PC-3 (cell line): ENCODE measurements at regions not wholly inside any gene's neighbourhood (a gene's known extent, or its start where the extent isn't known, plus 50 kb on each side); places are given as distances from the start of the nearest gene placed in this dataset.

Experiments
- ATAC-seq: fragments of 200-7000 bp; cut with Tn5 transposase; 2 replicates; pipeline ENCODE4 v1.9.1; 2020; ENCODE audit warnings: mild to moderate bottlenecking, moderate library complexity
- BruUV-seq: library from RNA; stranded (reverse); fragments of 400-500 nt; replicated peaks from 2 replicates; lab custom pipeline; 2021; lab: Mats Ljungman, UMichigan
- CTCF ChIA-PET: fragments of 300-600 bp; sonication (Branson Sonifier 250); formaldehyde crosslinking; loops from one replicate; lab custom pipeline; 2022; ENCODE audit warnings: antibody characterized with exemption; lab: Charles Lee
- POLR2A ChIA-PET: fragments of 300-600 bp; sonication (Branson Sonifier 250); formaldehyde crosslinking; loops from one replicate; lab custom pipeline; 2022; ENCODE audit warnings: antibody characterized with exemption; ENCODE audit not compliant: unreplicated experiment; lab: Charles Lee
- DNase-seq: peaks from one replicate; pipeline ENCODE4 v3.0.0-alpha.2; 2015
- H2AFZ ChIP-seq: fragments of 300-600 bp; sonication (generic); 2 replicates; pipeline ENCODE4 v1.6.0; 2016; ENCODE audit warnings: antibody characterized with exemption, low read length
- H3F3A ChIP-seq: fragments of 300-600 bp; sonication (generic); one replicate; pipeline ENCODE4 v1.6.0; 2017; ENCODE audit warnings: antibody characterized with exemption, low read length, control low read depth, mild to moderate bottlenecking; ENCODE audit not compliant: unreplicated experiment
- H3K27ac ChIP-seq: fragments of 300-600 bp; sonication (generic); 2 replicates; pipeline ENCODE4 v1.5.1; 2016; ENCODE audit warnings: mild to moderate bottlenecking, low read length
- H3K27me3 ChIP-seq: fragments of 300-600 bp; sonication (generic); 2 replicates; pipeline ENCODE4 v1.6.1; 2016; ENCODE audit warnings: low read length, mixed read lengths
- H3K36me3 ChIP-seq: fragments of 300-600 bp; sonication (generic); 2 replicates; pipeline ENCODE4 v1.6.1; 2016; ENCODE audit warnings: low read depth, mixed run types, low read length, mixed read lengths
- H3K4me1 ChIP-seq: fragments of 300-600 bp; sonication (generic); 2 replicates; pipeline ENCODE4 v1.5.1; 2016; ENCODE audit warnings: low read length; ENCODE audit not compliant: insufficient read depth
- H3K4me2 ChIP-seq: fragments of 300-600 bp; sonication (generic); 2 replicates; pipeline ENCODE4 v1.6.0; 2016; ENCODE audit warnings: low read length
- H3K4me3 ChIP-seq: fragments of 300-600 bp; sonication (generic); 2 replicates; pipeline ENCODE4 v1.5.1; 2016; ENCODE audit warnings: mild to moderate bottlenecking, low read length, mixed read lengths
- H3K79me2 ChIP-seq: fragments of 300-600 bp; sonication (generic); 2 replicates; pipeline ENCODE4 v1.6.1; 2017; ENCODE audit warnings: low read length, mixed read lengths
- H3K9ac ChIP-seq: fragments of 300-600 bp; sonication (generic); 2 replicates; pipeline ENCODE4 v1.6.0; 2016; ENCODE audit warnings: mild to moderate bottlenecking, low read length
- H3K9me2 ChIP-seq: fragments of 300-600 bp; sonication (generic); replicated peaks from 2 replicates; pipeline ENCODE4 v1.6.1; 2016; ENCODE audit warnings: mixed run types, low read length, mixed read lengths
- H3K9me3 ChIP-seq: fragments of 300-600 bp; sonication (generic); 2 replicates; pipeline ENCODE4 v1.6.1; 2016; ENCODE audit warnings: low read length, mixed read lengths
- H4K20me1 ChIP-seq: fragments of 300-600 bp; sonication (generic); 2 replicates; pipeline ENCODE4 v1.6.1; 2016; ENCODE audit warnings: low read length, mixed read lengths
- CTCF ChIP-seq: fragments of 300-600 bp; sonication (generic); conservative IDR thresholded peaks from 2 replicates; pipeline ENCODE4 v1.5.1; 2017; ENCODE audit warnings: antibody characterized with exemption, low read depth, mild to moderate bottlenecking, low read length
- EZH2 ChIP-seq: fragments of 300-600 bp; sonication (generic); IDR thresholded peaks from one replicate; pipeline ENCODE4 v1.6.1; 2017; ENCODE audit warnings: antibody characterized with exemption, mild to moderate bottlenecking, low read length; ENCODE audit not compliant: unreplicated experiment
- EZH2phosphoT487 ChIP-seq: fragments of 300-600 bp; sonication (generic); IDR thresholded peaks from 2 replicates; pipeline ENCODE4 v1.6.1; 2018; ENCODE audit warnings: mild to moderate bottlenecking, antibody characterized with exemption, low read length, borderline replicate concordance
- intact Hi-C: fragments of 100-400 bp; cut with micrococcal nuclease; formaldehyde crosslinking; loops from 2 replicates; pipeline ENCODE4 v1.9.0; 2023

GRCh38 chr2:43157506-43158246 lies 68.7 kb downstream of the ZFP36L2 start:
- Histone ChIP-seq H3K36me3 (no peaks in the 10 kb centered on the region), H3K27ac (peak overlapping the region; percentile 10; the same call in 1 of the 2 replicates), H3K4me3 (no peak overlapping the region), H2AFZ (no peak overlapping the region), H3K79me2 (no peaks in the 10 kb centered on the region), H3F3A (no peaks in the 10 kb centered on the region), H3K9ac (no peak overlapping the region), H3K27me3 (no peaks in the 10 kb centered on the region), H3K4me2 (peak overlapping the region; percentile 69; the same call in 1 of the 2 replicates), H3K9me3 (no peaks in the 10 kb centered on the region), H4K20me1 (no peaks in the 10 kb centered on the region), H3K9me2 (no peaks in the 10 kb centered on the region), H3K4me1 (peaks cover 33% of the 10 kb centered on the region)
- intact Hi-C loops, result loop anchor here (2.0 kb wide), 1 partner anchor 69 kb away; the partner anchor contains the start of gene ZFP36L2
- no peak for DNase-seq
- ChIA-PET POLR2A (no interaction called here), CTCF (interaction anchor here (1.1 kb wide), 1 partner anchor 62 kb away, joined by 3 read pairs; no protein-coding TSS in a partner anchor)
- no TSS peak for BruUV-seq
- no peak for TF ChIP-seq EZH2phosphoT487
- no peak for TF ChIP-seq CTCF
- no peak for TF ChIP-seq EZH2
- ATAC-seq, result no peak

DNA sequence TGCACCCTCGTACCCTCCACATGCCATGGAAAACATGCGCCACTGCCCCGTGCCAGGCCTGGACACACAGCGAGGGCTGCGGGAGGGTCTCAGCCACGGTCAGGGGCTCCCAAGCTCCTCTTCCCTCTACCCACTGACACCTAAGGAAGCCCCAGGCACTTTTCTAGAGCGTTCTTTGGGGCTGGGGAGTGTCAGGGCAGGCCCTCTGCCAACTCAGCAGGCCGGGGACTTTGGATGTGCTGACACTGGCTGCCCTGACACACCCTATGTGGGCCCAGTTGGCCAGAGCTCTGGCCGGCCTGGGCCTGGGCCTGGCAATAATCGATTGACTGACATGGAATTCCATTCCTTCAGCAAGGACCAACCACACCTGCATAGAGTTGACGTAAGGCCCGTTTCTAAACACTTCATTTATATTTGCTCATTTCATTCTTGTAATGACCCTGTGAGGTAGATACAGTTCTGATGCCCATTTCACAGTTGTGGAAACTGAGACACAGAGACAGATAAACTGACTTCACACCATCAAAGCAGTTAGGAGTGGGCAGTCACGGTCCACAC lies 70.5 kb downstream of the ZFP36L2 start:
- H3K9me3 ChIP-seq, result no peaks in the 10 kb centered on the region
- CTCF ChIA-PET, result no interaction called here
- TF ChIP-seq EZH2 (no peak), EZH2phosphoT487 (no peak), CTCF (no peak)
- intact Hi-C loops, result no loop called here
- H3K4me2 ChIP-seq, result no peak overlapping the region
- ATAC-seq (no peak), DNase-seq (no peak)
- H3K36me3 ChIP-seq, result no peaks in the 10 kb centered on the region
- H4K20me1 ChIP-seq, result no peaks in the 10 kb centered on the region
- no peaks in the 10 kb centered on the region for H3F3A ChIP-seq
- POLR2A ChIA-PET, result no interaction called here
- H3K27ac ChIP-seq, result no peak overlapping the region
- H3K27me3 ChIP-seq, result no peaks in the 10 kb centered on the region
- H2AFZ ChIP-seq, result no peak overlapping the region
- no peak overlapping the region for H3K9ac ChIP-seq
- H3K79me2 ChIP-seq, result no peaks in the 10 kb centered on the region
- no peak overlapping the region for H3K4me3 ChIP-seq
- H3K9me2 ChIP-seq, result no peaks in the 10 kb centered on the region
- H3K4me1 ChIP-seq, result peaks cover 33% of the 10 kb centered on the region
- BruUV-seq, result no TSS peak

- POLR2A ChIA-PET, result no interaction called here
- Histone ChIP-seq H3K4me1 (peaks cover 23% of the 10 kb centered on the region), H3K9me3 (no peaks in the 10 kb centered on the region), H3K36me3 (no peaks in the 10 kb centered on the region), H3K9ac (no peak overlapping the region), H3K27me3 (no peaks in the 10 kb centered on the region), H3K9me2 (no peaks in the 10 kb centered on the region), H3K4me2 (no peak overlapping the region), H3K79me2 (no peaks in the 10 kb centered on the region), H3F3A (no peaks in the 10 kb centered on the region), H2AFZ (no peak overlapping the region), H4K20me1 (no peaks in the 10 kb centered on the region), H3K27ac (no peak overlapping the region), H3K4me3 (no peak overlapping the region)
- ATAC-seq (no peak), DNase-seq (no peak)
- intact Hi-C loops, result no loop called here
- TF ChIP-seq EZH2phosphoT487 (no peak), EZH2 (no peak), CTCF (no peak)
- no TSS peak for BruUV-seq
- CTCF ChIA-PET, result no interaction called here
Observed at GRCh38 chr2:43154685-43155084, 71.7 kb downstream of the ZFP36L2 start.
